Lower leg skin (tissue), 4 donors: ENCODE measurements at regions not wholly inside any gene's neighbourhood (a gene's known extent, or its start where the extent isn't known, plus 50 kb on each side); places are given as distances from the start of the nearest gene placed in this dataset.

Experiments used
- DNase-seq, 2 donors: peaks; one replicate each; pipeline ENCODE4 v3.0.0-alpha.2; 2019; ENCODE audit warnings: low spot score in 2 of 2
- H3K4me3 ChIP-seq: fragments of 200-600 bp; sonication (generic); 2 replicates; pipeline ENCODE4 v1.5.1; 2017; ENCODE audit warnings: mild to moderate bottlenecking, low read depth; ENCODE audit not compliant: poor library complexity, severe bottlenecking
- POLR2A ChIP-seq, 2 donors: fragments of 450-650 bp; IDR thresholded peaks; one replicate each; pipeline ENCODE4 v1.6.1; 2016 to 2017; ENCODE audit warnings: antibody characterized with exemption in 2 of 2, mild to moderate bottlenecking in 1 of 2, moderate library complexity in 1 of 2
- WGBS, 2 donors: methylation state at CpG; one replicate each; pipeline ENCODE4 v1.1.5; 2018; 5-methylcytosine and 5-hydroxymethylcytosine counted together
- intact Hi-C: fragments of 100-400 bp; cut with DNase I; formaldehyde crosslinking; loops from one replicate; pipeline ENCODE4 v1.15.0; 2023; ENCODE audit warnings: low total_unique reads
- TF ChIP-seq, protein P1 (sequence below), 3 donors: fragments of 450-650 bp; IDR thresholded peaks; one replicate each; pipeline ENCODE4 v1.5.1; 2016; ENCODE audit warnings: antibody characterized with exemption in 3 of 3, mild to moderate bottlenecking in 3 of 3, moderate library complexity in 2 of 3

GRCh38 chr2:58607448-58607847 lies 366.3 kb upstream of the FANCL start:
- DNase-seq, result no peak

GRCh38 chr2:58606799-58607198 lies 365.7 kb upstream of the FANCL start:
- DNase-seq, result no peak
- intact Hi-C loops, result no loop called here
- no peak overlapping the region for H3K4me3 ChIP-seq
- TF ChIP-seq, protein P1, sequence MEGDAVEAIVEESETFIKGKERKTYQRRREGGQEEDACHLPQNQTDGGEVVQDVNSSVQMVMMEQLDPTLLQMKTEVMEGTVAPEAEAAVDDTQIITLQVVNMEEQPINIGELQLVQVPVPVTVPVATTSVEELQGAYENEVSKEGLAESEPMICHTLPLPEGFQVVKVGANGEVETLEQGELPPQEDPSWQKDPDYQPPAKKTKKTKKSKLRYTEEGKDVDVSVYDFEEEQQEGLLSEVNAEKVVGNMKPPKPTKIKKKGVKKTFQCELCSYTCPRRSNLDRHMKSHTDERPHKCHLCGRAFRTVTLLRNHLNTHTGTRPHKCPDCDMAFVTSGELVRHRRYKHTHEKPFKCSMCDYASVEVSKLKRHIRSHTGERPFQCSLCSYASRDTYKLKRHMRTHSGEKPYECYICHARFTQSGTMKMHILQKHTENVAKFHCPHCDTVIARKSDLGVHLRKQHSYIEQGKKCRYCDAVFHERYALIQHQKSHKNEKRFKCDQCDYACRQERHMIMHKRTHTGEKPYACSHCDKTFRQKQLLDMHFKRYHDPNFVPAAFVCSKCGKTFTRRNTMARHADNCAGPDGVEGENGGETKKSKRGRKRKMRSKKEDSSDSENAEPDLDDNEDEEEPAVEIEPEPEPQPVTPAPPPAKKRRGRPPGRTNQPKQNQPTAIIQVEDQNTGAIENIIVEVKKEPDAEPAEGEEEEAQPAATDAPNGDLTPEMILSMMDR (IDR thresholded peaks at IDR 0.05), result no peak
- TF ChIP-seq POLR2A (IDR thresholded peaks at IDR 0.05), result no peak

More at GRCh38 chr2:58607448-58607847, 366.3 kb upstream of the FANCL start:
- intact Hi-C loops, result no loop called here
- no peak overlapping the region for H3K4me3 ChIP-seq
- whole genome bisulfite sequencing, 2 donors, result 84 to 86% methylated on average over 2 of the region's 2 CpGs
- TF ChIP-seq POLR2A (IDR thresholded peaks at IDR 0.05), result no peak

DNA sequence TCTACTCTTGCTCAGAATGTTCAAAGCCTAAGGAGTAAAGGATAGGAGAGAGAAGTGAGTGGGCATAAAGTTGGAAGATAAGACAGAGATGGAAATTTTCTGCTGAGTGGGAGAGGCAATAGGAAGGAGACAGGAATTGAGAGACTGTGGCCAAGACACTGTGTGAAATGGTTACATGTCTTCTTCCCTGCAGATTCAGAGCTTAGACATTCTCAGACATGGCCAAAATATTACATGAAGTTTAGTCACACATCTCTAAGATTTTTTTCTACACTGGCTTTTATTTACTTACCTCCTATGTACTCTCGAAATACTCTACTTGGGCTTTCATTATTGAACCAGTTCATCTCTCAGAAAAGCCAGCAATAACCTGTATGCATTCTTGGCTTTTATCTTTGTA lies 363.0 kb upstream of the FANCL start:
- no peak for TF ChIP-seq POLR2A (IDR thresholded peaks at IDR 0.05)
- TF ChIP-seq, protein P1 (IDR thresholded peaks at IDR 0.05), result no peak
- 41 to 64% methylated on average over 1 of the region's 1 CpG for WGBS, 2 donors
- intact Hi-C loops, result no loop called here

GRCh38 chr2:58601017-58601416 lies 359.9 kb upstream of the FANCL start:
- no peak for DNase-seq
- 95 to 97% methylated on average over 2 of the region's 2 CpGs for WGBS, 2 donors
- TF ChIP-seq, protein P1 (IDR thresholded peaks at IDR 0.05), result no peak
- no peak for TF ChIP-seq POLR2A (IDR thresholded peaks at IDR 0.05)
- intact Hi-C loops, result no loop called here
- no peak overlapping the region for H3K4me3 ChIP-seq

More for the DNA sequence above, 363.0 kb upstream of the FANCL start:
- H3K4me3 ChIP-seq, result no peak overlapping the region
- no peak for DNase-seq

DNA sequence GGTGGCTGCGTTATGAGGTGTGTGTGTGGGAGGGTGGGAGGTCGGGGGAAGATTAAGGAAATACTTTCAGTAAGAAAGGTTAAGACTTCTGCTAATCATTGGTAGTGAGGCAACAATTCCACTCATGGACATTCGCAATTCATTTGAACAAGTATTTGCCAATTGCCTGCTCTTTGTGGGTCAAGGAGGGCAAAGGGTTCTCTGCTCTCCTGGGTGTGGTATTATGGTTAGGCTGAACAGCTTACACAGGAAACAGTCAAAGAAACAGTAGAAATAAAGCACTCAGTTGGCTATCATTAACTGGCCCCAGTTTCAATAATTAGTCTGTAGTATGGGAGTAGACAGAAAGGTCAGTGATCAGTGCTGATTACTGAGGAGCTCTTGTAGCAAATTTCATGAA lies 357.0 kb upstream of the FANCL start:
- 74 to 76% methylated on average over 3 of the region's 3 CpGs for WGBS, 2 donors
- no peak for TF ChIP-seq POLR2A (IDR thresholded peaks at IDR 0.05)
- TF ChIP-seq, protein P1 (IDR thresholded peaks at IDR 0.05), result no peak
- H3K4me3 ChIP-seq, result no peak overlapping the region
- DNase-seq, result no peak
- intact Hi-C loops, result no loop called here

- intact Hi-C loops, result no loop called here
- no peak for DNase-seq
- H3K4me3 ChIP-seq, result no peak overlapping the region
- TF ChIP-seq, protein P1 (IDR thresholded peaks at IDR 0.05), result no peak
- no peak for TF ChIP-seq POLR2A (IDR thresholded peaks at IDR 0.05)
- 66 to 70% methylated on average over 3 of the region's 3 CpGs for WGBS, 2 donors
These were observed 354.6 kb upstream of the FANCL start for GRCh38 chr2:58595714-58596113.
